ENCODE measurements at regions not wholly inside any gene's neighbourhood (a gene's known extent, or its start where the extent isn't known, plus 50 kb on each side); places are given as distances from the start of the nearest gene placed in this dataset.

DNA sequence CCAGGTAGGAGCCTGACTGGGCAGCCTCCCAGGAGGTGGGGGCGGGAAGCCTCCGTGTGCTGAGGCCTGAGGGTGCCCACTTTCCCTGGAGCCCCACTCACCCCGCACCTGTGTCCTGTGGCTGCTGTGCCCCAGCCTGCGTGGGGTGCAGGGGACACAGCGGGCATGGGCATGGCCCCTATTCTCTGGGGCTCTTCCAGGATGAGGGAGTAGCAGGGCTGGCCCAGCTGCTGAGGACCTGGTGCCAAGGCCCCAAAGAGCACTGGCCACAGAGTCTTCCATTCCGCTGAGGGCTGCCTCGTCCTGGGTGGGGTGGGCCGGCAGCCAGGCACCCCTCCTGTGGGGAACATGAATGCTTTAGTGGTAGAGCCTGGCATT lies 51.7 kb upstream of the SORCS2 start:
- TF ChIP-seq, protein P1, sequence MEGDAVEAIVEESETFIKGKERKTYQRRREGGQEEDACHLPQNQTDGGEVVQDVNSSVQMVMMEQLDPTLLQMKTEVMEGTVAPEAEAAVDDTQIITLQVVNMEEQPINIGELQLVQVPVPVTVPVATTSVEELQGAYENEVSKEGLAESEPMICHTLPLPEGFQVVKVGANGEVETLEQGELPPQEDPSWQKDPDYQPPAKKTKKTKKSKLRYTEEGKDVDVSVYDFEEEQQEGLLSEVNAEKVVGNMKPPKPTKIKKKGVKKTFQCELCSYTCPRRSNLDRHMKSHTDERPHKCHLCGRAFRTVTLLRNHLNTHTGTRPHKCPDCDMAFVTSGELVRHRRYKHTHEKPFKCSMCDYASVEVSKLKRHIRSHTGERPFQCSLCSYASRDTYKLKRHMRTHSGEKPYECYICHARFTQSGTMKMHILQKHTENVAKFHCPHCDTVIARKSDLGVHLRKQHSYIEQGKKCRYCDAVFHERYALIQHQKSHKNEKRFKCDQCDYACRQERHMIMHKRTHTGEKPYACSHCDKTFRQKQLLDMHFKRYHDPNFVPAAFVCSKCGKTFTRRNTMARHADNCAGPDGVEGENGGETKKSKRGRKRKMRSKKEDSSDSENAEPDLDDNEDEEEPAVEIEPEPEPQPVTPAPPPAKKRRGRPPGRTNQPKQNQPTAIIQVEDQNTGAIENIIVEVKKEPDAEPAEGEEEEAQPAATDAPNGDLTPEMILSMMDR (IDR thresholded peaks at IDR 0.05): no peak
- TF ChIP-seq POLR2A (IDR thresholded peaks at IDR 0.05): no peak

Measured in body of pancreas (tissue), 4 donors.